Endothelial cell of umbilical vein (primary cell): ENCODE measurements at regions not wholly inside any gene's neighbourhood (a gene's known extent, or its start where the extent isn't known, plus 50 kb on each side); places are given as distances from the start of the nearest gene placed in this dataset.

Experiments
- BruUV-seq: library from RNA; stranded (reverse); fragments of 400-500 nt; replicated peaks from 2 replicates; lab custom pipeline; 2021; lab: Mats Ljungman, UMichigan
- CTCF ChIA-PET: fragments of 300-600, 350-600 bp; sonication (Branson Sonifier 250); formaldehyde crosslinking; loops from one replicate; lab custom pipeline; 2021; ENCODE audit warnings: antibody characterized with exemption, inconsistent platforms; lab: Charles Lee
- POLR2A ChIA-PET: fragments of 300-600, 350-600 bp; sonication (Branson Sonifier 250); formaldehyde crosslinking; loops from one replicate; lab custom pipeline; 2021; ENCODE audit warnings: antibody characterized with exemption, inconsistent platforms; lab: Charles Lee
- DNase-seq: peaks from one replicate; pipeline ENCODE4 v3.0.0-alpha.2; 2011; ENCODE audit warnings: low read depth, low spot score
- FAIRE-seq: peaks from 2 replicates; lab custom pipeline; 2011; peaks lifted over from hg19 to GRCh38; lab: Jason Lieb, UNC
- H2AFZ ChIP-seq: 2 replicates; pipeline ENCODE4 v1.6.0; 2012; ENCODE audit warnings: low read depth, low read length, control low read depth, inconsistent platforms
- H3K27ac ChIP-seq: 2 replicates; pipeline ENCODE4 v1.5.1; 2011; ENCODE audit warnings: low read depth, mild to moderate bottlenecking, control low read depth, low read length, moderate library complexity; ENCODE audit not compliant: insufficient read depth
- H3K27me3 ChIP-seq, 2 experiments: 2 replicates each; pipeline versions ENCODE4 v1.6.0 to v1.6.1; 2011; ENCODE audit warnings: low read length in 2 of 2, mixed read lengths in 1 of 2; ENCODE audit not compliant: control insufficient read depth in 2 of 2, insufficient read depth in 2 of 2
- H3K36me3 ChIP-seq, 2 experiments: 2 replicates in 1 of 2; 3 replicates in 1 of 2; pipeline ENCODE4 v1.5.1; 2011; ENCODE audit warnings: low read length in 2 of 2, mild to moderate bottlenecking in 1 of 2, moderate library complexity in 1 of 2; ENCODE audit not compliant: control insufficient read depth in 2 of 2, insufficient read depth in 2 of 2; ENCODE audit errors: extremely low read depth in 1 of 2
- H3K4me1 ChIP-seq: 3 replicates; pipeline ENCODE4 v1.5.1; 2011; ENCODE audit warnings: mild to moderate bottlenecking, low read length; ENCODE audit not compliant: control insufficient read depth, insufficient read depth; ENCODE audit errors: extremely low read depth
- H3K4me2 ChIP-seq: 2 replicates; pipeline ENCODE4 v1.6.1; 2011; ENCODE audit warnings: low read length, control low read depth, mixed read lengths; ENCODE audit not compliant: insufficient read depth
- H3K4me3 ChIP-seq, 3 experiments: fragments of 200-600 bp in 1 of 3; sonication (generic), shearing (Covaris generic) in 1 of 3; replicated peaks in 1 of 3; 2 replicates each; pipeline ENCODE4 v1.5.1; 2011 to 2016; ENCODE audit warnings: control low read depth in 3 of 3, low read length in 3 of 3, mild to moderate bottlenecking in 2 of 3, inconsistent platforms in 1 of 3, low read depth in 1 of 3, moderate library complexity in 1 of 3; ENCODE audit not compliant: insufficient read depth in 1 of 3
- H3K79me2 ChIP-seq: 2 replicates; pipeline ENCODE4 v1.6.0; 2012; ENCODE audit warnings: low read length, inconsistent platforms; ENCODE audit not compliant: control insufficient read depth, insufficient read depth
- H3K9ac ChIP-seq: replicated peaks from 2 replicates; pipeline ENCODE3; 2011; ENCODE audit warnings: low read length, control low read depth; ENCODE audit not compliant: insufficient read depth; ENCODE audit errors: extremely low read depth
- H3K9me1 ChIP-seq: replicated peaks from 3 replicates; pipeline ENCODE4 v1.6.0; 2011; ENCODE audit warnings: mild to moderate bottlenecking, low read length; ENCODE audit not compliant: control insufficient read depth, insufficient read depth; ENCODE audit errors: extremely low read depth
- H3K9me3 ChIP-seq: replicated peaks from 2 replicates; pipeline ENCODE4 v1.5.1; 2012; ENCODE audit warnings: low read length, inconsistent platforms; ENCODE audit not compliant: control insufficient read depth, insufficient read depth
- H4K20me1 ChIP-seq: replicated peaks from 2 replicates; pipeline ENCODE3; 2011; ENCODE audit warnings: mild to moderate bottlenecking, low read length; ENCODE audit not compliant: control insufficient read depth, insufficient read depth; ENCODE audit errors: extremely low read depth
- EZH2 ChIP-seq: IDR thresholded peaks from 2 replicates; pipeline ENCODE4 v1.6.1; 2012; ENCODE audit warnings: borderline replicate concordance, low read depth, mild to moderate bottlenecking, moderate library complexity, low read length, inconsistent platforms; ENCODE audit not compliant: severe bottlenecking
- FOS ChIP-seq: IDR thresholded peaks from 2 replicates; pipeline ENCODE4 v1.6.1; 2011; ENCODE audit warnings: mild to moderate bottlenecking, low read length, moderate library complexity, borderline replicate concordance; ENCODE audit not compliant: insufficient read depth
- GATA2 ChIP-seq: IDR thresholded peaks from 2 replicates; pipeline ENCODE4 v1.7.0; 2011; ENCODE audit warnings: low read depth, mild to moderate bottlenecking, moderate library complexity, mixed read lengths, low read length; ENCODE audit not compliant: insufficient read length, insufficient read depth
- JUN ChIP-seq: IDR thresholded peaks from 2 replicates; pipeline ENCODE4 v1.6.1; 2011; ENCODE audit warnings: borderline replicate concordance, low read depth; ENCODE audit not compliant: insufficient read length, insufficient read depth
- MYC ChIP-seq: IDR thresholded peaks from one replicate; pipeline ENCODE4 v1.6.1; 2011; ENCODE audit warnings: mild to moderate bottlenecking, low read depth, low read length
- POLR2A ChIP-seq: IDR thresholded peaks from 2 replicates; pipeline ENCODE4 v1.6.1; 2012; ENCODE audit warnings: low read depth, mild to moderate bottlenecking, control low read depth, low read length
- POLR2AphosphoS5 ChIP-seq: IDR thresholded peaks from 2 replicates; pipeline ENCODE4 v1.6.1; 2012; ENCODE audit warnings: low read depth, mild to moderate bottlenecking, control low read depth, low read length, moderate library complexity; ENCODE audit not compliant: insufficient read depth
- dilution Hi-C: fragments of 300-500 bp; cut with MboI; formaldehyde crosslinking; loops from one replicate; pipeline ENCODE4 v1.15.0; 2019; ENCODE audit warnings: low sequenced_read_pairs; ENCODE audit not compliant: extremely low pct_ligation_motif_present
- intact Hi-C: fragments of 100-400 bp; cut with micrococcal nuclease; formaldehyde crosslinking; loops from one replicate; pipeline ENCODE4 v1.10.0; 2022
- TF ChIP-seq, protein P1 (sequence below): IDR thresholded peaks from 2 replicates; pipeline ENCODE4 v1.6.1; 2011; ENCODE audit not compliant: insufficient read depth, insufficient read length
- TF ChIP-seq, protein P2 (sequence below), 2 donors: IDR thresholded peaks; 1 replicate in 1 of 2; 2 replicates in 1 of 2; pipeline ENCODE4 v1.5.1; 2011; ENCODE audit warnings: low read length in 2 of 2, mild to moderate bottlenecking in 2 of 2, moderate library complexity in 2 of 2, control low read depth in 1 of 2, inconsistent platforms in 1 of 2, low read depth in 1 of 2; ENCODE audit not compliant: insufficient read depth in 1 of 2; ENCODE audit errors: extremely low read depth in 1 of 2

- no peaks in the 10 kb centered on the region for H3K27me3 ChIP-seq
- no peaks in the 10 kb centered on the region for H3K4me1 ChIP-seq
- H3K4me2 ChIP-seq = no peak overlapping the region
- H3K9ac ChIP-seq = no peak overlapping the region
- no peaks in the 10 kb centered on the region for H4K20me1 ChIP-seq
- no peaks in the 10 kb centered on the region for H3K79me2 ChIP-seq
- no peaks in the 10 kb centered on the region for H3K9me1 ChIP-seq
- H3K27ac ChIP-seq = no peak overlapping the region
- FAIRE-seq (no peak), DNase-seq (no peak)
- BruUV-seq = no TSS peak
- POLR2A ChIA-PET = no interaction called here
- no peak overlapping the region for H3K4me3 ChIP-seq
- no peaks in the 10 kb centered on the region for H3K9me3 ChIP-seq
- dilution Hi-C loops (no loop called here), intact Hi-C loops (no loop called here)
- TF ChIP-seq EZH2 (no peak), GATA2 (no peak), MYC (no peak), JUN (no peak), POLR2A (no peak), FOS (no peak), POLR2AphosphoS5 (no peak)
- TF ChIP-seq, protein P1, sequence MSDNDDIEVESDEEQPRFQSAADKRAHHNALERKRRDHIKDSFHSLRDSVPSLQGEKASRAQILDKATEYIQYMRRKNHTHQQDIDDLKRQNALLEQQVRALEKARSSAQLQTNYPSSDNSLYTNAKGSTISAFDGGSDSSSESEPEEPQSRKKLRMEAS = no peak
- TF ChIP-seq, protein P2, sequence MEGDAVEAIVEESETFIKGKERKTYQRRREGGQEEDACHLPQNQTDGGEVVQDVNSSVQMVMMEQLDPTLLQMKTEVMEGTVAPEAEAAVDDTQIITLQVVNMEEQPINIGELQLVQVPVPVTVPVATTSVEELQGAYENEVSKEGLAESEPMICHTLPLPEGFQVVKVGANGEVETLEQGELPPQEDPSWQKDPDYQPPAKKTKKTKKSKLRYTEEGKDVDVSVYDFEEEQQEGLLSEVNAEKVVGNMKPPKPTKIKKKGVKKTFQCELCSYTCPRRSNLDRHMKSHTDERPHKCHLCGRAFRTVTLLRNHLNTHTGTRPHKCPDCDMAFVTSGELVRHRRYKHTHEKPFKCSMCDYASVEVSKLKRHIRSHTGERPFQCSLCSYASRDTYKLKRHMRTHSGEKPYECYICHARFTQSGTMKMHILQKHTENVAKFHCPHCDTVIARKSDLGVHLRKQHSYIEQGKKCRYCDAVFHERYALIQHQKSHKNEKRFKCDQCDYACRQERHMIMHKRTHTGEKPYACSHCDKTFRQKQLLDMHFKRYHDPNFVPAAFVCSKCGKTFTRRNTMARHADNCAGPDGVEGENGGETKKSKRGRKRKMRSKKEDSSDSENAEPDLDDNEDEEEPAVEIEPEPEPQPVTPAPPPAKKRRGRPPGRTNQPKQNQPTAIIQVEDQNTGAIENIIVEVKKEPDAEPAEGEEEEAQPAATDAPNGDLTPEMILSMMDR (IDR thresholded peaks at IDR 0.05; ENCODE audit: extremely low read depth in 1 of 2, insufficient read depth in 1 of 2, low read depth in 1 of 2, low read length in 2 of 2) = no peak
- CTCF ChIA-PET = no interaction called here
- no peak overlapping the region for H2AFZ ChIP-seq
- H3K36me3 ChIP-seq = no peaks in the 10 kb centered on the region
These were observed 216.8 kb upstream of the CD96 start for GRCh38 chr3:111325160-111325718.
